ENCODE measurements at regions not wholly inside any gene's neighbourhood (a gene's known extent, or its start where the extent isn't known, plus 50 kb on each side); places are given as distances from the start of the nearest gene placed in this dataset.

DNA sequence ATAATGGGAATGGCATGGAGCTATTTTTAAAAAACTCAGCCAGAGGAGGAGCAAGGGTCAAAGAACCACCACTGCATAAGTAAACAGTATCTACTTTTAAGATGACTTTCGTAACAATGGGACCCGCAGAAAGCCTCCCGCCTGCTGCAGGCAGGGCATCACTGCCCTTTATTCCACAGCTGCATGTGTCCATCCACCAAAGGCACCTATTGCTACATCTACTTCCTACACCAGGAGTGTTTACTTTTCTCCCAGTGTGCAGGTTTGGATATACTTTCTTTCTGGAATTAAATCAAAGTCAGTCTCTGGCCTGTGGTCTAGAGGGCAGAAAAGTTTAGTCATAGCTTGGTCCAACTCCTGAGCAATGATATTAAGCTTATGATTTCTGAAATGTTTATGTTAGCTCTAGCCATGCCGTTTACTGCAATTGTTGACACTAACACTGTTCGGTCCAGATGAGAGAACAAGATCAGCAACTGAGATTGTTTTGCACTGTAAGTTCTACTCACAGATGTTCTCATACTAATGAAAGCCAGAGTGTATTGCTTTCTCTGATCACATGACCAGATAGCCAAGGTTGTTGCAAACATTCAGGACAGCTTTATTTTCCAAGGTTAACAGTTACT lies 391.5 kb downstream of the FGF10 start:
- H3K4me3 ChIP-seq (ENCODE audit: control insufficient read depth, low read depth, low read length), result no peak overlapping the region
- TF ChIP-seq CTCF (IDR thresholded peaks at IDR 0.05; ENCODE audit: control insufficient read depth, insufficient read depth, low read depth, low read length, missing control alignments), result no peak
- no peak for DNase-seq (ENCODE audit: low read depth)

GRCh38 chr5:43996221-43996620 lies 393.0 kb downstream of the FGF10 start:
- no peak for TF ChIP-seq CTCF (IDR thresholded peaks at IDR 0.05; ENCODE audit: control insufficient read depth, insufficient read depth, low read depth, low read length, missing control alignments)
- no peak for DNase-seq (ENCODE audit: low read depth)
- H3K4me3 ChIP-seq (ENCODE audit: control insufficient read depth, low read depth, low read length), result no peak overlapping the region

GRCh38 chr5:43994352-43994708 lies 391.4 kb downstream of the NNT start:
- no peak for TF ChIP-seq CTCF (IDR thresholded peaks at IDR 0.05; ENCODE audit: control insufficient read depth, insufficient read depth, low read depth, low read length, missing control alignments)
- no peak overlapping the region for H3K4me3 ChIP-seq (ENCODE audit: control insufficient read depth, low read depth, low read length)
- DNase-seq (ENCODE audit: low read depth), result no peak

DNA sequence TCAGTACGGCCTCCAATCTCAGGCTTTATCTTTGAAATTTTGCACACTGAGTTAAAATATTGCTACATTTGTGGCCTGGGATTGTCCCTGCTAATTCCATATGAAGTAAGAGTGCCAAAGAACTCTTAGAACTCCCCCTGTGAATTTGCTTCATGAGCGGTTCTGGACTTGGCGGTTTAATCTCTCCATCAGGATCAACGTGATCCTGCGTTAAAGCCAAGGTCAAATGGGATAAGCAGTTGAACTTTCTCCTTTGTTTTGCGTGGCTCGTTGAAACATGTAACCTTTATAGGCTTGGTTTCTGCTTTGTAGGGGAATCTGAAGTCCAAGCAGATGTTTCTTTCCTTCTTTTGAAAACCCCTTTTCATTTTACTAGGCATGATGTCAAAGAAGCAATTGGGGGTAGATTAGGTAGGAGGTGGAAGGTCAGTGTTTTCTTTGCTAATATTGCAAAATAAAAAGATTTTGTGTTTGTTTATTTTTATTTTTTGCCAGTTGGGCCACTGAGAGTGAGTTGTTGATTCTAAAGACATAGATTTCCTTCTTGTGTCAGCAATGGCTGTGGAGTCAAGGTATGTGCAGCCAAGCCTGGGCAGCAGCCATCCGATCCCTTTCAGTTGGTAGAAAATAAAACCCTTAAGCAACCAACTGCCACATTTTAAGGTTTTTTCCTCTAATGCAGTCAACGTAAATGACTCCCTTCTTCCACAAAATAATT lies 390.8 kb downstream of the NNT start:
- no peak for DNase-seq (ENCODE audit: low read depth)
- no peak for TF ChIP-seq CTCF (IDR thresholded peaks at IDR 0.05; ENCODE audit: control insufficient read depth, insufficient read depth, low read depth, low read length, missing control alignments)
- no peak overlapping the region for H3K4me3 ChIP-seq (ENCODE audit: control insufficient read depth, low read depth, low read length)

DNA sequence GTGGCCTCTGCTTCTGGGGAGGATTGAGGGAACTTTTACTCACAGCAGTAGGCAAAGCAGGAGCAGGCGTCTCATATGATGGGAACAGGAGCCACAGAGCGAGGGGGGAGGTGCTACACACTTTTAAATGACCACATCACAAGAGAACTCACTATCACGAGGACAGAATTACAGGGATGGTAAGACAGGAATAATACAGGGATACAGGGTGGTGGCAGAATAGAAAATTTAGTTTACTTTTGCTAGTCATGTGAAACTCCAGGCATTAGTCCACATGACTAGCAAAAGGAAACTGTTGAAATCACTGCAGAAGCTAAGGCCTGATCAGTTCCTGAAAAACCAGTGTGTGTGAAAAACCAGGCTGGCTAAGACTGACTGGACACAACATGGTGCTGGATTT lies 382.4 kb downstream of the NNT start:
- H3K4me3 ChIP-seq (ENCODE audit: control insufficient read depth, low read depth, low read length), result no peak overlapping the region
- no peak for TF ChIP-seq CTCF (IDR thresholded peaks at IDR 0.05; ENCODE audit: control insufficient read depth, insufficient read depth, low read depth, low read length, missing control alignments)
- no peak for DNase-seq (ENCODE audit: low read depth)

GRCh38 chr5:43981556-43981955 lies 378.6 kb downstream of the NNT start:
- no peak for DNase-seq (ENCODE audit: low read depth)
- no peak overlapping the region for H3K4me3 ChIP-seq (ENCODE audit: control insufficient read depth, low read depth, low read length)
- TF ChIP-seq CTCF (IDR thresholded peaks at IDR 0.05; ENCODE audit: control insufficient read depth, insufficient read depth, low read depth, low read length, missing control alignments), result no peak

Measured in AG09309 (cell line).